ENCODE measurements at regions not wholly inside any gene's neighbourhood (a gene's known extent, or its start where the extent isn't known, plus 50 kb on each side); places are given as distances from the start of the nearest gene placed in this dataset.

- no peaks in the 10 kb centered on the region for H3K36me3 ChIP-seq
- no peak for DNase-seq
- no peak for TF ChIP-seq POLR2A (IDR thresholded peaks at IDR 0.05)
- TF ChIP-seq EP300 (IDR thresholded peaks at IDR 0.05): no peak
- TF ChIP-seq POLR2AphosphoS5 (IDR thresholded peaks at IDR 0.05): no peak
- TF ChIP-seq, protein P1, sequence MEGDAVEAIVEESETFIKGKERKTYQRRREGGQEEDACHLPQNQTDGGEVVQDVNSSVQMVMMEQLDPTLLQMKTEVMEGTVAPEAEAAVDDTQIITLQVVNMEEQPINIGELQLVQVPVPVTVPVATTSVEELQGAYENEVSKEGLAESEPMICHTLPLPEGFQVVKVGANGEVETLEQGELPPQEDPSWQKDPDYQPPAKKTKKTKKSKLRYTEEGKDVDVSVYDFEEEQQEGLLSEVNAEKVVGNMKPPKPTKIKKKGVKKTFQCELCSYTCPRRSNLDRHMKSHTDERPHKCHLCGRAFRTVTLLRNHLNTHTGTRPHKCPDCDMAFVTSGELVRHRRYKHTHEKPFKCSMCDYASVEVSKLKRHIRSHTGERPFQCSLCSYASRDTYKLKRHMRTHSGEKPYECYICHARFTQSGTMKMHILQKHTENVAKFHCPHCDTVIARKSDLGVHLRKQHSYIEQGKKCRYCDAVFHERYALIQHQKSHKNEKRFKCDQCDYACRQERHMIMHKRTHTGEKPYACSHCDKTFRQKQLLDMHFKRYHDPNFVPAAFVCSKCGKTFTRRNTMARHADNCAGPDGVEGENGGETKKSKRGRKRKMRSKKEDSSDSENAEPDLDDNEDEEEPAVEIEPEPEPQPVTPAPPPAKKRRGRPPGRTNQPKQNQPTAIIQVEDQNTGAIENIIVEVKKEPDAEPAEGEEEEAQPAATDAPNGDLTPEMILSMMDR (IDR thresholded peaks at IDR 0.05): no peak
- H3K27ac ChIP-seq: no peak overlapping the region
- intact Hi-C loops (cut with DNase I): no loop called here
- no peaks in the 10 kb centered on the region for H3K4me1 ChIP-seq
- WGBS, 2 donors: 20 to 80% methylated on average over 1 of the region's 1 CpG
- no peak overlapping the region for H3K4me3 ChIP-seq
- peaks cover 0 to 6% (median 0%) of the 10 kb centered on the region in 4 donors for H3K9me3 ChIP-seq
- H3K27me3 ChIP-seq: no peaks in the 10 kb centered on the region
These were observed 438.7 kb downstream of the TLE1 start for GRCh38 chr9:81250606-81251005.

DNA sequence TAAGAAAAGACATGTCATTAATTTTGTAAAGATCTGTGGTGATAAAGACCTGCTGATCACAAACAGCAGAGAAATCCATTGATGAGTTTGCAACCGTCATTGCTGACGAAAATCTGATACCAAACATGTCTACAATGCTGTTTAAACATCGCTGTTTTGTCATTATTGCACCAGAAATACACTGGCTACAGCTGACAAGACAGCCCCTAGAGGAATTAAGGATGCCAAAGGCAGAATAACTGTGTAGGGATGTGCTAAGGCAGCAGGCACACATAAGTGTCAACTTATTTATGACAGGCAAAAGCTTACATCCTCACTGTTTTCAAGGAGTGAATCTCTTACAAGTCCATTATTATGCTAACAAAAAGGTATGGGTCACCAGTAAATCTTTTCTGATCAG is 439.3 kb downstream of the TLE1 start:
- DNase-seq: no peak
- TF ChIP-seq POLR2AphosphoS5 (IDR thresholded peaks at IDR 0.05) (no peak), POLR2A (IDR thresholded peaks at IDR 0.05) (no peak), EP300 (IDR thresholded peaks at IDR 0.05) (no peak)
- TF ChIP-seq, protein P1 (IDR thresholded peaks at IDR 0.05): no peak
- Histone ChIP-seq H3K4me3 (no peak overlapping the region), H3K27me3 (no peaks in the 10 kb centered on the region), H3K36me3 (no peaks in the 10 kb centered on the region), H3K27ac (no peak overlapping the region), H3K9me3 (peaks cover 0 to 6% (median 0%) of the 10 kb centered on the region in 4 donors), H3K4me1 (no peaks in the 10 kb centered on the region)
- intact Hi-C loops (cut with DNase I): no loop called here
- 83 to 91% methylated on average over 3 of the region's 3 CpGs for WGBS, 2 donors

DNA sequence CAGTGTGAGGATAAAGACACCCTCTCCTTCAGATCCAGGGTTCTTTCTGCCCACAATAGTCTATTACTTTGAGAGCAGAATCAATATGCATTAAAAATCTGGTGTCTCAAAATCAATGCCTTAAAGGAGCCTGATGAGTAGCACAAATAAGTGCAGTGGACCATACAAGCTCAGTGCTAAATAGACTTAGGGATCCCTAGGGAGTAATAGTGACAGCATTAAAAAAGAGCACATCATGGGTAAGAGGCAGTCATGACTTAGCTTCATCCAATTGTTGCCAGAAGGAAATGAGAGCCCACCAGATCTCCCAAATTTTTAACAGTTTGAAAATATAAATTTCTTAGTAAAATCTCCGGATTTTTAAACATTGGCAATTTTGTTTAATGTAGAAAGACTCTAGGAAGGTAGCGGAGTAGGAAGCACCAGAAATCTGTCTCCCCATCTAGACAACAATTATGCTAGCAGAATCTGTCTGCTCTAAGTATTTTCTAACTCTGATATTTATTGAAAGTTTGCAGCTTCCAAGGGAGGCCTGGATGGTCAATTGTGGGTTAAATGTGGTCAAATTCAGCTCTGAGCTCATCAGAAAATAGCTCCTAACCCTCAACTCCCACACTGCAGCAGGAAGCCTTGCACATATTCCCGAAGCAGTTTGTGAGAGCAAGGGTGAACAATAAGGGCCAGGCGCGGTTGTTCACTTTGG is 443.9 kb downstream of the TLE1 start:
- WGBS, 2 donors: 88% methylated on average over 5 of the region's 5 CpGs
- Histone ChIP-seq H3K27ac (no peak overlapping the region), H3K9me3 (peaks cover 0 to 6% (median 0%) of the 10 kb centered on the region in 4 donors), H3K27me3 (no peaks in the 10 kb centered on the region), H3K4me1 (no peaks in the 10 kb centered on the region), H3K36me3 (no peaks in the 10 kb centered on the region), H3K4me3 (no peak overlapping the region)
- intact Hi-C loops (cut with DNase I): no loop called here
- DNase-seq: no peak
- TF ChIP-seq EP300 (IDR thresholded peaks at IDR 0.05) (no peak), POLR2A (IDR thresholded peaks at IDR 0.05) (no peak), POLR2AphosphoS5 (IDR thresholded peaks at IDR 0.05) (no peak)
- TF ChIP-seq, protein P1 (IDR thresholded peaks at IDR 0.05): no peak

DNA sequence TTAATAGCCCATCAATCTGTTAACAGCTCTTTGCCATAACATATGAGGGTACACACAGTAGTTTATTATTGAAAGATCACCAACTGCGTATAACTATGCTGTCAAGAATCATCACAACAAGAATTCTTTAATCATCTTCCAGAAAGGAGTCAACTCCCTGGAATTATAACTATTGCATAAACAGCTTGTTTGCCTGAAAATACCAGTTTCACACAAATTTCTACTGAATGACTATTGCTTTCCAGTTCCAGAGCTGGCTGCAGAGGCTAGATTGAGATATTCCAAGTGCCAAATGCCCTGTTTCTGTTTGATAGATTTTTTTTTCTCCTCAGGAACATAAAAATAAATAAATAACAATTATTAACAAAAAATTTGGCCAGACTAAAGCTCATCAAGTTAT is 444.7 kb downstream of the TLE1 start:
- intact Hi-C loops (cut with DNase I): no loop called here
- no peak for TF ChIP-seq POLR2A (IDR thresholded peaks at IDR 0.05)
- no peak for TF ChIP-seq EP300 (IDR thresholded peaks at IDR 0.05)
- TF ChIP-seq POLR2AphosphoS5 (IDR thresholded peaks at IDR 0.05): no peak
- TF ChIP-seq, protein P1 (IDR thresholded peaks at IDR 0.05): no peak
- Histone ChIP-seq H3K27me3 (no peaks in the 10 kb centered on the region), H3K4me1 (no peaks in the 10 kb centered on the region), H3K9me3 (peaks cover 0 to 6% (median 0%) of the 10 kb centered on the region in 4 donors), H3K4me3 (no peak overlapping the region), H3K36me3 (no peaks in the 10 kb centered on the region), H3K27ac (no peak overlapping the region)
- no peak for DNase-seq
- 90 to 91% methylated on average over 1 of the region's 1 CpG for WGBS, 2 donors

DNA sequence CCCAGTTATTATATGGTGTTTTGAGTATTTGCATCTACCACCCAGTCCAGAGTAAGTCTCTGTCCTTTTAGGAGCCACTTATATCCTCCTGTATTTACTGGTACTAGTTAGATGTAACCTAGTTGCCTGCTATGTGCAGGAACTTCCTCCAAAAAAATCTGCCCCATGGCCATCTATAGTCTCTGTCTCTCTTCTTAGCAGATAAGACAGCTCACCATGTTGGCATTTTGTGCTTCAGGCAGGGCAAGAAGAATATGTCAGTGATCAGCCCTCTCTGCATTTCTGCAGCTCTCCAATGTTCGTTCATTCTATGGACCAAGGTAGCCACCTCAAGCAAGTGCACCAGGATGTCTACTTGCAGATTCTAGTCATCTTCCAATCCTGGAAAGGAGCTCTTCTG is 446.5 kb downstream of the TLE1 start:
- Histone ChIP-seq H3K36me3 (no peaks in the 10 kb centered on the region), H3K27me3 (no peaks in the 10 kb centered on the region), H3K4me3 (no peak overlapping the region), H3K9me3 (no peaks in the 10 kb centered on the region), H3K27ac (no peak overlapping the region), H3K4me1 (no peaks in the 10 kb centered on the region)
- TF ChIP-seq POLR2A (IDR thresholded peaks at IDR 0.05) (no peak), POLR2AphosphoS5 (IDR thresholded peaks at IDR 0.05) (no peak), EP300 (IDR thresholded peaks at IDR 0.05) (no peak)
- TF ChIP-seq, protein P1 (IDR thresholded peaks at IDR 0.05): no peak
- intact Hi-C loops (cut with DNase I): no loop called here
- DNase-seq: no peak
- WGBS, 2 donors: 83 to 93% methylated on average over 1 of the region's 1 CpG

Measured in sigmoid colon (tissue), 6 donors.